NCI-H2196 treated with DMSO at 0.1 percent for 48 hours (cell line): ENCODE measurements at regions not wholly inside any gene's neighbourhood (a gene's known extent, or its start where the extent isn't known, plus 50 kb on each side); places are given as distances from the start of the nearest gene placed in this dataset.
"Not testable (repeated sequence)": the region's sequence is repeated elsewhere in the genome, so short reads cannot be mapped to it uniquely, and the experiment has no call there.

Source experiments
- DNase-seq: peaks from one replicate; lab custom pipeline; 2025; ENCODE audit not compliant: unreplicated experiment; lab: John Stamatoyannopoulos, UW

DNA sequence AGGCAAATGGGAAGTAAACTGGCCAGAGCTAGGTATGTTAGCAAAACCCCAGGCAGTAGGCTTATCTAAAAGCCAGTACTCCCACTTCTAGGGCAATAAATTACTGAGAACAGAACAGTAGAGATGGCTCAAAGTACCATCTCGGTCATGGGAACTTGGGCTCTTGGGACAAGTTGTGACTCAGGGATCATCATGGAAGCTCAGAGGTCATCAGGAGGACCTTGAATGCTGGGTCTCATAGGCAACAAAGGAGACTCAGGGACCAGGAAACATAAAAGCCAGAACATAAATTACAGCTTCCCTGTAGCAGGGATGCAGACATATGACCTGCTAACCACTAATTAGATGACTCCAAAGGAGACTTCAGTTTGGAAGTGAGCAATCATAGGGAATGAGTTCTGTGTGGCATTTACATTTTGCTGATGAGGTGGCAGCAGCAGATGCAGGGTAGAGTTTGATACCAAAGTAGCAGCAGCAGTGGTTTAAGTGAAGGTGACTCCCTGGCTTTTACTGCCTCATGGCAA, 97.6 kb upstream of the SCAF11 start:
- no peak for DNase-seq

DNA sequence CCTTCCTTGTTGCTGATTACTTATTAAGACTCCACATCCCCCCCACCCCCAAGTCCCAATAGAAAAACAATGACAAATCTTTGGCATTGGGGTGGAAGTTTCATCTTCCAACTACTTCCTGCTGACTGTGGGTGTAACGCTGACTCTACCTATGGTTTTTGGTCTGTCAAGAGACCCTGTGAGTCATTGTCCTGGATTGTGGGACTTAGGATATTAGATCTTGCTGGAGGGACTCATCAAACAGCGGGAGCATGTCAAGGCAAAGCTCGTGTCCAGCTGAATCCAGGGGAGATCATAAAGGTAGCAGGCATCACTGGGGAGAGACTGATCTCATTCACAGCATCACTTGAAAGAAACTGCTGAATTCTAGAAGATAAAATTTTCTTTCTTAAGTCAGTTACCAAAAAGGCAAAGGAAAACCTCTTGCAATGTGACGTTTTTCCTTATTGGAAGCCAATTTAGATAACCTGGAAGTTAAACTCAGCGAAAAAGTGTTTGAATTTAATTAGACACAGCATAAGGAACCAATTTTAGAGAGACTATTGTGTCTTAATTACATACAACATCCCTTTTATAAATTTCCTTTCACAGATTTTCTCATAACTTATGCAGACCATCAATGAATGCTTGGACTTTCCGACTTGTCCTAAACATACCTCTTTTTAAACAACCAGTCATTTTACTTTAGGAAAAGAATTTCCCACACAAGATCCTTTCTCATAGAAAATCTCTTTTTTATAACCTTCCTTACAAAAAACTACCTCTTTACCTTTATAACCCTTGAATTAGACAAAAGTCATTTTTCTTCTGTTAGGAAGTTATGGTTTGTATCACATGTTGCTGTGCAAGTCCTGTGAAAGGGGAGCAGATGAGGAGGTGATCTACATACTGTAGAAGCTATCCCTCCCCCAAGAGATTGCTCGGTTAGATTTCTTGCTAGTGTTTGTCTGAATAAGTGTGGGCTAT, 94.6 kb upstream of the SCAF11 start:
- no peak for DNase-seq

DNA sequence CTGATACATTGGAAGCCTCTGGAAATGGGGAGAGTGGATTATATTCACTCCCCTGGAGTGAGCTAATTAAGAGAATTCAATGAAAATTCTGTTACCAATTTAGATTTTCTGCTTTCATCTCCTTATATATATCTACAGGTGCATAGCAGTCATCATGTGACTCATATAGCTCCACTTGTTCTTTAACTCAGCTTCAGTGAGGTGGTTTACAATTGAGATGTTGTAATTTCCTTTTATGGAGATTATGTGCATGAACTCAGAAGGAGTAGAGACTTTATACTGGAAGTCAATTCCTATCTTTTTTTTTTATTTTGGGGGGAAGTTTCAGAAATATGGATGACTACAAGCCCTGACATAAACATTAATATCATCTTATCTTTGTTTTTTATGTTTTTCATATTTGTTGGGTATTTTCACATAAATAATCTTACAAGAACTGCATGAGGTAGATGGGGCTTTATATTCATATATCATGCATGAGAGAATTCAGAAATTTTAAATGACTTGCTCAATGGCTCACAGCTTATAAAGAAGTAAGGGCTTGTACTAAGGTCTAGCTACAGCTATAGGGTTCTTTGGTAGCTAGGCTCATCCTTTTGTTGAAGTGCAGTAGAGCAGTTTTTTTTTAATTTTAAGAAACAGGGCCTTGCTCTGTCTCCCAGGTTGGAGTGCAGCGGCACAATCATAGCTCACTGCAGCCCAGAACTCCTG, 92.3 kb upstream of the SCAF11 start:
- DNase-seq = no peak

DNA sequence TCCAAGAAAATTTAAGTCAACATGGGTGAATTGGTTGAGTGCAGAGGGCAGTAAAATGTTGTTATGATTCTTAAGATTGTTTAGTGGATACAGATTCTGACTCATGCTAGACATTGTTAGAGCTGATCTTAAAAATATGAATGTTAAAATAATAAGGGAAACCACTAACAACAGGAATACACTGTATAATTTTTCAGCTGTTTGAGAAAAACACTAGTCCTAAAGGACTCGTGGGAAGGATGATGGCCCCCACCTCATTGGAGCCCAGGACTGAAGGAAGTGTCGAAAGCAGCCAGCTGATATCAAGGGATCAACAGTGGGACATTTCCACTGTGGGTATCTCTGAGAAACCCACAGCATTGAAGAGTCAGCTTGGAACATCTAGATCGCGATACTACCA, 82.9 kb upstream of the SCAF11 start:
- no peak for DNase-seq

DNA sequence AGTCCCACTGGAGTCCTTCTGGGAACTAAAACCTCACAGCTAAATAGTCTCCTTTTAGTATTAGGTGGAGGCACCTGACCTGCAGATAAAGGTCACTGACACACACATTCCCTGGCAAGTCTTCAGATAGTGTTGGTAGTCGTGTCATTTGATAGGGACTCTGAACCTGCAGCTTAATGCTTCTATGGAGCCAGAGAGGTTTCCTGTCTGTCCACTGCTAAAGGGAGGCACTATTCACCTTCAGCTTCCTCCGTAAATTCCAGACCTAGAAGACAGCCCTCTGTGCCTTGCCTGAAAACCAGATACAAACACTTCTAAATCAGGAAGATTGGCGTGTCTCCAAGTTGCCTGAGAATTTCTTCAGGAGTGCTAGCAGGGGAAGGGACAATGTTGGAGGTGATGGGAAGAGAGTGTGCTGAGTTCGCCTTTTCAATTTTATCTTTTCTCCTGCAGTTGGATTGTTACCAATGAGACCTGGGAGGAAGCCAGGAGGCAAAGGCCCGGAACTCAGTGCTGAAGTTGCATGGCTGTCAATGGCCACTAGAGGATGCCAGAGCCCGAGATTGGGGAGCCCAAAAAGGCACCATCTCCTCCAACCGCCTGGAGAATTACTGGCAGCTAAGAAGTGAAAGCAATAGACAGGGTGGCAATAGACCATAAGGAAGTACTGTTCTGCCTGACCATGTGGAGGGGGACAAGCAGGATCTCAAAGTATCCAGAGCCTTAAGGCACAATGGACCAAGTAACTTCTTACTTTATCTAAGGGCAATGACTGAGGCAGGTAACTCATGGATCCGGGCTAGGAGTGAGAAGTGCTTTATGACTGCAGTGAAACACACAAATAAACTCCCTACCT, 81.6 kb upstream of the SCAF11 start:
- DNase-seq = peak; percentile 76

DNA sequence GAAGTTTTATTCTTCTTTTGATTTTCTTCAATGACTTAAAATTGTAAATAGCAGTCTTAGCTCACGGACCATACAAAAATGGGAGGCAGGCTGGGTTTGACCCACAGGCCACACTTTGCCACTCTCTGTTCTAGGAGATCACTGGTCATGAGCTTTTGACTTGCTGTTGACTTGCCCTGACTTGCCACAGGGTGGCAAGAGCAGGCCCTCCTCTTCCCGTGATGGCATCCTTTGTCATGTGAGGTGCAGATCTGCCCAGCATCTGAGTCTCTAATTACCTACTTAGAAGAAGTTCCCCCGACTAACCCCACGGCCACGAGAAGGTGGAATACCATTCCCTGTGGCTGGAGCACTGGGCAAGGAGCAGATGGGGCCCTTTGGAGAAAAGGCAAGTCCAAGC, 81.0 kb upstream of the SCAF11 start:
- DNase-seq = peak; percentile 29

DNA sequence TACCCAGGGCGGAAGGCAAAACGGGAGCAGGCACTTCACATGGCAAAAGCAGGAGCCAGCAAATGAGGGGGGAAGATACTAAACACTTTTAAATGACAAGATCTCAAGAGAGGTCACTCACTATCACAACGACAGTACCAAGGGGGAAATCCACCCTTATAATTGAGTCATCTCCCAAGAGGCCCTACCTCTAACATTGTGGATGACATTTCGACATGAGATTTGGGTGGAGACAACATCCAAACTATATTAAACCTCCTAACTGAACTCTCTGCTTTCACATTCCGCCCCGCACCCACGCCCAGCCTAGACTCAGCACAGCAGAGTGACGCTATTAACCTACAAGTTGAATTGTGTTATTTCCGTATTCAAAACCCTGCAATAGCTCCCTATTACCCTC, 76.7 kb upstream of the SCAF11 start:
- no peak for DNase-seq

DNA sequence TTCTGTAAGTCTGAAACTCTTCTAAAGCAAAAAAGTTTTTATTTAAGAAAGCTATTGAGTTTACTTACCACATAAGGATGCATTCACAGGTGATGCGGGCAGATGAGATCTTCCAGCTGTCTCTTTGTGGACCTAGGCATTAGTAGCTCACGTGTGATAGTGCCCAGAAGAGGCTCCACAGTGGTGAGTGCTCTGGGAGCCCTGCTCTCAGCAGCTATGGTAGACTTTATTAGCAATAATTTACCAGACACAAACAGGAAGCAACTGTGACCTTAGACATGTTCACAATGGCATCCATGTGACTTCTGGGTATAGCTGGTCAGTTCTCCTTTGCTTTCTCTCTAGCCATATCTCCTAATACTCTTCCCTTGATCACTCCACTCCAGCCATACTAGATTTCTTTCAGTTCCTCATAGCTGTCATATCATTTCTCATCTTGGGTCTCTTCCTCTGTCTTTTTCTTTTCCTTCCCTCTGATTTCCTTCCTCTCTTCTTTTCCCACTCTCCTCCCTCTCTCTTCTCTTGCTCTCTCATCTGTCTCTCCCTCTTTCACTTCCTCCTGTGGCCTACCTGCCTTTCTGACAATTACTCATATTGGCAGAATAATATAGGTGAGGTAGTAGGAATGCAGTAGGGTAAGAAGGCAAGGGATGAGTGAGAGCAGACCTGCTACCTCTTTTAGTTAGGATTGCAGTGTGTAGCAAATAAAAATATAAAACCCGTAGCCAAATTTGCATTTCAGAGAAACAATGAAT, 75.2 kb upstream of the SCAF11 start:
- DNase-seq = no peak

DNA sequence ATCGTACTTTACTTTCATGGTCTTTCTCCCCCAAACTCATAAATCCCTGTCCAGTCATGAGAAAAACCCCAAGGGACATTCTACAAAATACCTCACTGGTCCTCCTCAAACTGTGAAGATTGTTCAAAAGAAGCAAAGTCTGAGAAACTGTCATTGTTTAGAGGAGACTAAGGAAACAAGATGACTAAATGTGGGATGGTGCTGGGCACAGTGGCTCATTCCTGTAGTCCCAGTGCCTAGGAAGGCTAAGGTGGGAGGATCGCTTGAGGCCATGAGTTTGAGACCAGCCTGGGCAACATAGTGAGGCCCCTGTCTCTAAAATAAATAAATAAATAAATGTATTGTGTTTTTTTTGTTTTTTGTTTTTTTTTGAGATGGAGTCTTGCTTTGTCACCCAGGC, 74.2 kb upstream of the SCAF11 start:
- no peak for DNase-seq

DNA sequence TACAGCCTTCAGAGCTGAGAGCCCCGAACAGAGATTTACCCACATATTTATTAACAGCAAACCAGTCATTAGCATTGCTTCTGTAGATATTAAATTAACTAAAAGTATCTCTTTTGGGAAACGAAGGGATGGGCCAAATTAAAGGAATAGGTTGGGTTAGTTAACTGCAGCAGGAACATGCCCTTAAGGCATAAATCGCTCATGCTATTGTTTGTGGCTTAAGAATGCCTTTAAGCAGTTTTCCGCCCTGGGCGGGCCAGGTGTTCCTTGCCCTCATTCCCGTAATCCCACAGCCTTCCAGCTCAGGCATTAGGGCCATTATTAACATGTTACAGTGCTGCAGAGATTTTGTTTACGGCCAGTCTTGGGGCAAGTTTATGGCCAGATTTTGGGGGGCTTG, 68.3 kb upstream of the SCAF11 start:
- DNase-seq = not testable (repeated sequence)

DNA sequence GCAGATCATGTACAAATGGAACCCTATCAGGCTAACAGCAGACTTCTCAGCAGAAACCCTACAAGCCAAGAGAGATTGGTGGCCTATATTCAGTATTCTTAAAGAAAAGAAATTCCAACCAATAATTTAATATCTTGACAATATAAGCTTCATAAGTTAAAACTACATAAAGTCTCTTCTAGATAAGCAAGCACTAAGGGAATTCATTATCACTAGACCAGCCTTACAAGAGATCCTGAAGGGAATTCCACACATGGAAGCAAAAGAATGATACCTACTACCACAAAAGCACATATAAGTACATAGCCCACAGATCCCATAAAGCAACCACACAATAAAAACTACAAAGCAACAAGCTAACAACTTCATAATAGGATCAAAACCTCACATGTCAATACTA, 60.4 kb upstream of the SCAF11 start:
- DNase-seq = no peak

DNA sequence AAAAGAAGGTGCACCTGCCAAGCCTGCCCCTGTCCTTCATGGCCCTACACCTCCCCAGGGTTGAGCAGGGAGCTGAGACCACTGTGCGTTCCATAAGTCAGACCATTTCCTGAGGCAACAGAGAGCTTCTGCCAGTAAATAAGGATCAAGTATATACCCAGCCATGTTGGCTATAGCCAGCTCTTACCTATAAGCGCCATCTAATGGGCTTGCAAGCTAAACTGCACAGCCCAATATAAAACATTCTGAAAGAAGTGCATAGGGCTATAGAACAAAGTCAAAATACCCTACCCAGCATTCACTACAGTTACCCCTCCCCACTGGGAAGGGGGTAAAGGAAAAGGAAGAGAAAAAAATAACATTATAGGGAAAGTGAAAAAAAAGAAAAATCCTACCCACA, 59.3 kb upstream of the SCAF11 start:
- no peak for DNase-seq

DNA sequence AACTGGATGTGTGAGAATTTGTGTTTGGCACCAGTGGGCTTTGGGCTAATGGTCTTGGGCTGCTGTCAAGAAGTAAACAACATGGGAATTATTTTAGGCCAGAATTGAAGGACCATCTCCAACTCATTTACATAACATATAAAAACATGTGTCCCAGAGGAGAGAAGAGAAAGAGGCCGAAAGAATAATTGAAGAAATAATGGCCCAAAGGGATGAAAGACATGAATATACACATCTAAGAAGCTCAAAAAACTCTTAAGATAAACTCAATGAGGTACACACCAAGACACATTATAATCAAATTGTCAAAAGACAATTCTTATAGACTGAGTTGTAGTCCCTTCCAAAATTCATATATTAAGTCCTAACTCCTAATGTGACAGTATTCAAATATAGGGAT, 56.1 kb upstream of the SCAF11 start:
- DNase-seq = no peak

DNA sequence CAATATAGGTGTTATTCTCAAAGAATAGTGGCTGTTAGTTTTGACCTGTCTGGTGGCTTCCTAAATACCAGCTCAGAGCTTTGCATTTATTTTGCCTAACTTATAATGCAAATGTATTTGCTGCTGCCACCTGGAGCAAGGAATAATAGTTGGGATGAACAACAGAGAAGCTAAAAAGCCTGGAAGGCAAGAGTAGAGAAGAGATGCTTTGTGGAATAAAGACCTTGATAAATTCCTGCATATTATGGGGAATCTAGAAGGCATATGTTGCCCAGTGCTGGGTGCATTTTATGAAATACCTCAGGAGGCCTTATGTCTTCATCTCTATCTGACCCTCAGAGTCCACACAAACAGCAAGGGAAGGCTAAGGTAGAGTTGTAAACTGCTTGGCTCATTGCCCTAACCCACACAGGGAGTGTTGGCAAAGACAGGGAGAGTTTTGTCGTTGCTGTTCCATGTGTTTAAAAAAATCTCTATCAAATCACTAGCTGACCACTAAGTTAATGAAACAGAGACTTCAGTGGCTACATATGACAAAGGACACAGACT, 53.7 kb upstream of the SCAF11 start:
- DNase-seq = no peak
